GM12874 (cell line): ENCODE measurements at regions not wholly inside any gene's neighbourhood (a gene's known extent, or its start where the extent isn't known, plus 50 kb on each side); places are given as distances from the start of the nearest gene placed in this dataset.

ENCODE experiments used
- TF ChIP-seq, protein P1 (sequence below): IDR thresholded peaks from 2 replicates; pipeline ENCODE4 v1.5.1; 2011; ENCODE audit warnings: low read depth, mild to moderate bottlenecking, control low read depth, low read length, moderate library complexity; ENCODE audit not compliant: insufficient read depth

DNA sequence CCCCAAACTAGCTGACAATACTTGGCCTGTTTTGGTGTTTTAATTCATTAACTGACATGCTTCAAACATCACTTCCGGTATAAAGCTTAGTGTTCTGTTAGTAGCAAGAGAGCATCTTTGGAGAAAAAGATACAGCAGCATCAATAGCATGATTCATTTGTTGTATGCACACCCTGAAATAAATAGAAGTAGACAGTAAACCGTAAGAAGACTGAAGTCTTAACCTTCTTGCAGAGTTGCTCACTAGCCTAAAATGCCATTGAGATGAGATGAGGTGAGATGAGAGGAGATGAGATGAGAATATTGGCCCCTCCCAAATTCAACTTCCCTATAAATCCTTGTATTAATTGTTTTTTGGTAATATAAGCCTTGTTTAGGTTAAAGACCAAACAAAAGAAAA lies 108.8 kb downstream of the TNFSF18 start:
- TF ChIP-seq, protein P1, sequence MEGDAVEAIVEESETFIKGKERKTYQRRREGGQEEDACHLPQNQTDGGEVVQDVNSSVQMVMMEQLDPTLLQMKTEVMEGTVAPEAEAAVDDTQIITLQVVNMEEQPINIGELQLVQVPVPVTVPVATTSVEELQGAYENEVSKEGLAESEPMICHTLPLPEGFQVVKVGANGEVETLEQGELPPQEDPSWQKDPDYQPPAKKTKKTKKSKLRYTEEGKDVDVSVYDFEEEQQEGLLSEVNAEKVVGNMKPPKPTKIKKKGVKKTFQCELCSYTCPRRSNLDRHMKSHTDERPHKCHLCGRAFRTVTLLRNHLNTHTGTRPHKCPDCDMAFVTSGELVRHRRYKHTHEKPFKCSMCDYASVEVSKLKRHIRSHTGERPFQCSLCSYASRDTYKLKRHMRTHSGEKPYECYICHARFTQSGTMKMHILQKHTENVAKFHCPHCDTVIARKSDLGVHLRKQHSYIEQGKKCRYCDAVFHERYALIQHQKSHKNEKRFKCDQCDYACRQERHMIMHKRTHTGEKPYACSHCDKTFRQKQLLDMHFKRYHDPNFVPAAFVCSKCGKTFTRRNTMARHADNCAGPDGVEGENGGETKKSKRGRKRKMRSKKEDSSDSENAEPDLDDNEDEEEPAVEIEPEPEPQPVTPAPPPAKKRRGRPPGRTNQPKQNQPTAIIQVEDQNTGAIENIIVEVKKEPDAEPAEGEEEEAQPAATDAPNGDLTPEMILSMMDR: no peak

DNA sequence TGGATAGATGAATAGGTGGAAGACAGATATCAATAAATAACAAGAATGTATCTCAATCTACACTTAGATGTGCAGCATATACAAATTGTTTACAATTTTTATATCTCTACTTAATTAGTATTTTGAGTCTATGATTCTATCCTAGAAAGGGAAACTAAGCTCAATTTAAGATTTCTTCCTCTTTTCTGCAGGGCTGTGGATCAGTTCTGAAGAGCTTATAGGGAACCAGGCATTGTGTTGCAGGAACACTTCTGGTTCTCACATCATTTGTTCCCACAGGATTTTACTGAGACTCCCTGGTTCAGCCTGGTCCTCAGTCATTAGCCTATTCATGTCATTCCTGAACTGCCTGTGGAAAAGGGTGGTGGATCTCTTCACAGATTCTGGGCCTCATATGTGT lies 105.8 kb downstream of the TNFSF18 start:
- TF ChIP-seq, protein P1: no peak

DNA sequence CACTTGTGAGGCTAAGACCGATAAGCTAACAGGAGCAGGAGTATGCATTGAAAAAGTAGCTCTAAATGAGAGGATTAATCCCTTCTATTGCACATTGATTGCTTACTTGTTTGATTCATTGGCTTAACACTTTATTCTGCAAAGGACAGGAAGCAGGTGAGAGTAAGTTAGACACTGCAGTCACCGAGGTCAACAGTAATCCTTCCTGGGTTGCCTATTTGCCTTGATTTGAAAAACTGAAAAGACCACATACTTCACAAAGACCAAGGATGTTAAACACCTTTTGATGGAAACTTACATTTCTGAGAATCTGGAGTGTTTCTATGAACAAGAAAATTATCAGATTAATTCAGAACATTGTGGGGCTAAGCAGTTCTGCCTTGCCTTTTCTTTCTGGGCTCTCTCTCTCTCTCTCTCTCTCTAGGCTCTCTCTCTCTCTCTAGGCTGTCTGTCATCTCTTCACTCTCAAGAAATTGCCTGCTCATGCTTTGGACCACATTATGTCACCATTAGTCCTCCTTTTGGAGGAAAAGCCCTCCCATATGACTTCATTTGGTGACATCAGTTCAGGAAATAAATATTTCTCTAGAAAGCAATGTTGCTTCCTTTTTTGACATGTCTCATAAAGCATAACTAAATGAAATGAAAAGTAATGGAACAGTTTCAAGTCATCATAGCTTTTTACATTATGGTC lies 103.8 kb downstream of the TNFSF18 start:
- TF ChIP-seq, protein P1: no peak

DNA sequence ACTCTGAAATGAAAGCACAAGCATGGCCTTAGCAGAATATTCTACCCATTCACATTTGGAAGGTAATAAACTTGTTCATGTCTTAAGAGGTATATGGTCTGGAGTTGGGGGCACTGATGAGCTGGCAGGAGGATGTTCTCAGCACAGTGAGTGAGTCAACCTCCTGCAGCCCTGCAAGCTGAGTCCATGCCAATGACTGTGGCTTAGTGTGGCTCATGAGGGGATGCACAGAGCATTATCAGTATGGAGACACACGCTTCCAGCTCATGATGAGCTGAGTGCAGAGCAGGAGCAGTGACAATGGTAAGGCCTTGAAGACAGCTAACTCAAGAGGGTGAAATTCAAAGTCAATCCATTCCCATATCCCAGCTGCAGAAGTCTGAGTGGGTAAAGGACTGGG lies 102.3 kb downstream of the TNFSF18 start:
- TF ChIP-seq, protein P1: no peak

DNA sequence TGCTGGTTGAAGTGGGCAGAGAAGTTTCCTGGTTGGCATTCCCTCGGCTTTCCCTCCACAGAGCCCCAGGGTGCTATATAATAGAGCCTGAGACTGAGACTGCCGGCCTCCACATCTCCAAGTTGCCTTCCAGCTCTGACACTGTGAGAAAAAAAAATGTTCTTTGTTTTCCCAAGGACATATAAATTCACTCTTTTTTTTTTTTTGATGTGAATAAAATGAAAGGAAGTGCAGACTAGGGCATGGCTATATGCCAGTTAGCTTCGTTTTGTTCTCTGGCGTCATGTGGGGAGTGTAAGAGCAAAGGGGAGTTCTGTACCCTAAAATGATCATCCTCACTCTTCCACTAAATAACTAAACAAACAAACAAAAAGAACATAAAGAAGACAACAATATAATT lies 101.6 kb downstream of the TNFSF18 start:
- TF ChIP-seq, protein P1: no peak

DNA sequence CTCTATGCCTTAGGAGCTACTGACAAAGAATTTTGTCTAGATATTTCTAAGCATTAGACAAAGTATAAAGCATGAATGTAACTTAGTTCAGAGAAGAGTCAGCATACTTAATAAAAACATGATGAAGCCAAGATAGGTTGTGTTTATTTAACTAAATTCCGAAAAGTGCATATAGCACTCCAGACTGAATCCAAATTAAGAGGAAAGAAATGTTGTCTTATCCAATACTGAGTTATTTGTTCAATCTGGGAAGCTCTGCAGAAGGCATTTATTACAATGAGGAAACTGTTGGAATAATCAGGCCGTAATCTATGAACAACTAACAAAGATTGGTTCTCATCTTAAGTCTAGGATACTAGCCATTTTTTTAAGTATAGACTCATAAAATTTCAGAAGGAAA lies 100.2 kb downstream of the TNFSF18 start:
- TF ChIP-seq, protein P1: no peak

DNA sequence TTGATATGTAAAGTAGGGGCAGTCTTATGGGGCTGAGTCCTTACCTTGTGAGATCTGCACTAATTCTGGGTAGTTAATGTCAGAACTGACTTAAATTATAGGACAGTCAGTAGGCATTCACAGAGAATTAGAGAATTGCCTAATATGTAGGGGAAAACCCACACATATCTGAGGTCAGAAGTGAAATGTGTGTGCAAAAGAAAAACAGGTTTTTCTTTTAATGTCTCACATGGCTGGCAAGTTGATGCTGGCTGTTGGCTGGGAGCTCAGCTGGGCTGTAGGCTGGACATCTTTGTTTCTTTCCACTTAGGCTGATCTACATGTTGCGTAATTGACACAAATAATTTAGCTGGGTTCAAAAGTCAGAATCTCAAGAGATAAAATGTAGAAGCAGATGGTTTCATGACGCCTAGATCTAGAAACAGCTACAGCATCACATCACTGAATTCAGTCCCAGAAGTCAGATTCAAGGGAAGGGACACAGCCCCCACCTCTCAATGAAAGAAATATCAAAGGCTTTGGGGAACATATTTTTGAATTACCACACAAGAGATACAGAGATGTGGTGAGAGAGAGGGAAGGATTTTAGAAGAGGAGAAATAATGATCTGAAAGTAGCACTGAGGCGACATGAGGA lies 98.9 kb downstream of the TNFSF18 start:
- TF ChIP-seq, protein P1: no peak
